Heart left ventricle (tissue), 13 donors: ENCODE measurements at regions not wholly inside any gene's neighbourhood (a gene's known extent, or its start where the extent isn't known, plus 50 kb on each side); places are given as distances from the start of the nearest gene placed in this dataset.
"Not testable (repeated sequence)": the region's sequence is repeated elsewhere in the genome, so short reads cannot be mapped to it uniquely, and the experiment has no call there.

ENCODE experiments used
- POLR2A ChIP-seq, 2 donors: fragments of 450-650 bp; IDR thresholded peaks; one replicate each; pipeline ENCODE4 v1.6.1; 2017; ENCODE audit warnings: antibody characterized with exemption in 2 of 2, mild to moderate bottlenecking in 2 of 2, moderate library complexity in 2 of 2
- TF ChIP-seq, protein P1 (sequence below), 12 donors: fragments of 200-600 bp; sonication (generic) in 4 of 12; IDR thresholded peaks; one replicate each; pipeline versions ENCODE4 v1.5.0 to v1.8.0; 2018 to 2022; ENCODE audit warnings: antibody characterized with exemption in 12 of 12, mild to moderate bottlenecking in 5 of 12
- donor health status: ischemic (EF 13 %, LVEDD 7.1; RV severe dilation, severe dysfunction).
- donor health status: DM: no; HTN: yes; CAD: no.
- donor health status: DM: no; HTN: no; CAD: no.
- donor health status: ischemic (EF 25% LVEDD 6.9; RV normal size, moderate dysfunction).
- donor health status: ischemic (EF 25% LVEDD 5.7; RV mildly dilated, moderate dysfunction).
- donor health status: ischemic (EF 35%, LVEDD 5.7; RV mildly dilated, moderate dysfunction).
- donor health status: nonischemic (EF 11% LVEDD 7.7; RV severe dilation, severe dysfunction).
- donor health status: DM: yes; HTN: yes; CAD: no.
- donor health status: PGD.
- donor health status: ischemic (EF 29% LVEDD 5.4; RV normal size, mild dysfunction).
- donor health status: nonischemic (EF 23%, LVEDD 6.1; RV moderate dilation, normal function).

GRCh38 chr15:35967968-35968367 is 422.0 kb upstream of the DPH6 start:
- TF ChIP-seq, protein P1, sequence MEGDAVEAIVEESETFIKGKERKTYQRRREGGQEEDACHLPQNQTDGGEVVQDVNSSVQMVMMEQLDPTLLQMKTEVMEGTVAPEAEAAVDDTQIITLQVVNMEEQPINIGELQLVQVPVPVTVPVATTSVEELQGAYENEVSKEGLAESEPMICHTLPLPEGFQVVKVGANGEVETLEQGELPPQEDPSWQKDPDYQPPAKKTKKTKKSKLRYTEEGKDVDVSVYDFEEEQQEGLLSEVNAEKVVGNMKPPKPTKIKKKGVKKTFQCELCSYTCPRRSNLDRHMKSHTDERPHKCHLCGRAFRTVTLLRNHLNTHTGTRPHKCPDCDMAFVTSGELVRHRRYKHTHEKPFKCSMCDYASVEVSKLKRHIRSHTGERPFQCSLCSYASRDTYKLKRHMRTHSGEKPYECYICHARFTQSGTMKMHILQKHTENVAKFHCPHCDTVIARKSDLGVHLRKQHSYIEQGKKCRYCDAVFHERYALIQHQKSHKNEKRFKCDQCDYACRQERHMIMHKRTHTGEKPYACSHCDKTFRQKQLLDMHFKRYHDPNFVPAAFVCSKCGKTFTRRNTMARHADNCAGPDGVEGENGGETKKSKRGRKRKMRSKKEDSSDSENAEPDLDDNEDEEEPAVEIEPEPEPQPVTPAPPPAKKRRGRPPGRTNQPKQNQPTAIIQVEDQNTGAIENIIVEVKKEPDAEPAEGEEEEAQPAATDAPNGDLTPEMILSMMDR (IDR thresholded peaks at IDR 0.05): not testable (repeated sequence)
- not testable (repeated sequence) for TF ChIP-seq POLR2A (IDR thresholded peaks at IDR 0.05)
